ENCODE measurements at regions not wholly inside any gene's neighbourhood (a gene's known extent, or its start where the extent isn't known, plus 50 kb on each side); places are given as distances from the start of the nearest gene placed in this dataset.

DNA sequence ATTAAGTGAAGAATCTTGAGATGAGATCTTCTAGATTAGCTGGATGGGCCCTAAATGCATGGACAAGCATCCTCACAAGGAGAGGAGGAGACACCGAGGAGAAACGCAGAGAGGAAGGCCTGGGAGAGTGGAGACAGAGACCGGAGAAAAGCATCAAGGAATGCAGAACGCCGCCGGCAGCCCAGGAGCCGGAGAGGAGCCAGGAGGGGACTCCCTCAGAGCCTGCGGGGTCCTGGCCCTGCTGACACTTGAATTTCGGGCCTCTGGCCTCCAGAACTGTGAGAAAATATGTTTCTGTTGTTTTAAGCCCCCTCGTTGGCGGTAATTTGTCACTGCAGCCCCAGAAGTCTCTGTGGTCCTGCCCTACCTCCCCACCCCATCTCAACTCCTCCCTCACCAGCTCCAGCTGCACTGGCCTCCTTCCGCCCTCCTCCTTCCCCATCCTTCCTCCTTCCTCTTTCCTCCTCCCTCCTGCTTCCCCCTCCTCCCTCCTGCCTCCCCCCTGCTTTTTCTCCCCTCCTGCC is 116.7 kb downstream of the TWIST2 start:
- TF ChIP-seq, protein P1, sequence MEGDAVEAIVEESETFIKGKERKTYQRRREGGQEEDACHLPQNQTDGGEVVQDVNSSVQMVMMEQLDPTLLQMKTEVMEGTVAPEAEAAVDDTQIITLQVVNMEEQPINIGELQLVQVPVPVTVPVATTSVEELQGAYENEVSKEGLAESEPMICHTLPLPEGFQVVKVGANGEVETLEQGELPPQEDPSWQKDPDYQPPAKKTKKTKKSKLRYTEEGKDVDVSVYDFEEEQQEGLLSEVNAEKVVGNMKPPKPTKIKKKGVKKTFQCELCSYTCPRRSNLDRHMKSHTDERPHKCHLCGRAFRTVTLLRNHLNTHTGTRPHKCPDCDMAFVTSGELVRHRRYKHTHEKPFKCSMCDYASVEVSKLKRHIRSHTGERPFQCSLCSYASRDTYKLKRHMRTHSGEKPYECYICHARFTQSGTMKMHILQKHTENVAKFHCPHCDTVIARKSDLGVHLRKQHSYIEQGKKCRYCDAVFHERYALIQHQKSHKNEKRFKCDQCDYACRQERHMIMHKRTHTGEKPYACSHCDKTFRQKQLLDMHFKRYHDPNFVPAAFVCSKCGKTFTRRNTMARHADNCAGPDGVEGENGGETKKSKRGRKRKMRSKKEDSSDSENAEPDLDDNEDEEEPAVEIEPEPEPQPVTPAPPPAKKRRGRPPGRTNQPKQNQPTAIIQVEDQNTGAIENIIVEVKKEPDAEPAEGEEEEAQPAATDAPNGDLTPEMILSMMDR (IDR thresholded peaks at IDR 0.05; ENCODE audit: borderline replicate concordance, extremely low read depth, low read length, poor library complexity, severe bottlenecking), result no peak
- TF ChIP-seq EZH2 (IDR thresholded peaks at IDR 0.05; ENCODE audit: borderline replicate concordance, low read depth, low read length, severe bottlenecking), result no peak

Data from DND-41 (cell line).